Ovary (tissue), 7 donors: ENCODE measurements at regions not wholly inside any gene's neighbourhood (a gene's known extent, or its start where the extent isn't known, plus 50 kb on each side); places are given as distances from the start of the nearest gene placed in this dataset.

Experiments used
- DNase-seq, 5 donors: peaks; one replicate each; pipeline ENCODE4 v3.0.0-alpha.2; 2019 to 2020
- H3K27ac ChIP-seq, 2 donors: fragments of 200-600 bp; one replicate each; pipeline versions ENCODE4 v1.5.1 to v1.8.0; 2019 to 2022
- H3K27me3 ChIP-seq: fragments of 200-600 bp; one replicate; pipeline ENCODE4 v1.8.0; 2022
- H3K36me3 ChIP-seq: fragments of 200-600 bp; sonication (generic); one replicate; pipeline ENCODE4 v1.5.1; 2019
- H3K4me1 ChIP-seq: one replicate; pipeline ENCODE4 v1.8.1; 2013; ENCODE audit warnings: mild to moderate bottlenecking, moderate library complexity; ENCODE audit not compliant: insufficient read depth
- H3K4me3 ChIP-seq: fragments of 200-600 bp; sonication (generic); one replicate; pipeline ENCODE4 v1.5.1; 2017
- H3K9me3 ChIP-seq, 2 donors: fragments of 200-600 bp in 1 of 2; sonication (generic) in 1 of 2; one replicate each; pipeline versions ENCODE4 v1.5.1 to v1.8.1; 2013 to 2019; ENCODE audit warnings: mild to moderate bottlenecking in 1 of 2, moderate library complexity in 1 of 2
- CTCF ChIP-seq, 3 donors: fragments of 450-650 bp in 2 of 3; fragments of 200-600 bp in 1 of 3; IDR thresholded peaks; one replicate each; pipeline versions ENCODE4 v1.5.1 to v1.8.0; 2016 to 2022; ENCODE audit warnings: antibody characterized with exemption in 3 of 3, mild to moderate bottlenecking in 1 of 3
- EP300 ChIP-seq: sonication (generic); formaldehyde crosslinking; IDR thresholded peaks from one replicate; pipeline ENCODE4 v1.6.1; 2017; ENCODE audit warnings: antibody characterized with exemption
- POLR2A ChIP-seq: fragments of 450-650 bp; IDR thresholded peaks from one replicate; pipeline ENCODE4 v1.6.1; 2017; ENCODE audit warnings: antibody characterized with exemption, mild to moderate bottlenecking, moderate library complexity
- WGBS, 3 donors: extraction: QIAGEN DNeasy Blood & Tissue Kit in 1 of 3; methylation state at CpG; one replicate each; pipeline versions ENCODE4 v1.1.5 to v1.1.7; 2013 to 2017; 5-methylcytosine and 5-hydroxymethylcytosine counted together
- intact Hi-C, 4 donors: fragments of 100-400 bp; cut with DNase I; formaldehyde crosslinking; loops; one replicate each; pipeline versions ENCODE4 v1.11.0 to v1.15.1; 2022 to 2023
- donor health status: DM: no; HTN: no; CAD: no; lungs with moderate emphysema.
- donor health status: DM: no; HTN: no; CAD: no.
- donor health status: Bipolar disorder and iron deficiency.
- donor health status: DM: no; HTN: no; CAD: no.
- donor health status: DM: yes; HTN: yes; CAD: no.

GRCh38 chr15:62641825-62642224 is 400.7 kb upstream of the TPM1 start:
- Histone ChIP-seq H3K4me1 (peaks cover 10% of the 10 kb centered on the region), H3K36me3 (no peaks in the 10 kb centered on the region), H3K4me3 (no peak overlapping the region), H3K27me3 (no peaks in the 10 kb centered on the region), H3K27ac (no peak overlapping the region), H3K9me3 (no peaks in the 10 kb centered on the region)
- 83 to 86% (median 84%) methylated on average over 3 of the region's 3 CpGs for WGBS, 3 donors
- DNase-seq, result no peak
- intact Hi-C loops, result no loop called here
- no peak for TF ChIP-seq POLR2A
- TF ChIP-seq CTCF (IDR thresholded peaks at IDR 0.05), result no peak
- no peak for TF ChIP-seq EP300

GRCh38 chr15:62643572-62643971 is 399.0 kb upstream of the TPM1 start:
- DNase-seq, result no peak
- no peaks in the 10 kb centered on the region for H3K27me3 ChIP-seq
- no peak overlapping the region for H3K4me3 ChIP-seq
- intact Hi-C loops, result no loop called here
- no peaks in the 10 kb centered on the region for H3K36me3 ChIP-seq
- TF ChIP-seq EP300, result no peak
- TF ChIP-seq CTCF (IDR thresholded peaks at IDR 0.05), result no peak
- TF ChIP-seq POLR2A, result no peak
- H3K4me1 ChIP-seq, result peaks cover 10% of the 10 kb centered on the region
- H3K9me3 ChIP-seq, result no peaks in the 10 kb centered on the region
- 95 to 100% (median 98%) methylated on average over 4 of the region's 4 CpGs for WGBS, 3 donors
- no peak overlapping the region for H3K27ac ChIP-seq

GRCh38 chr15:62644216-62644888 is 398.2 kb upstream of the TPM1 start:
- WGBS, 3 donors, result 84 to 88% (median 85%) methylated on average over 7 of the region's 7 CpGs

More at GRCh38 chr15:62644216-62644888, 398.2 kb upstream of the TPM1 start:
- TF ChIP-seq EP300 (no peak), CTCF (IDR thresholded peaks at IDR 0.05) (no peak), POLR2A (no peak)
- H3K4me1 ChIP-seq, result peaks cover 10% of the 10 kb centered on the region
- DNase-seq, result no peak
- no peak overlapping the region for H3K4me3 ChIP-seq
- H3K27ac ChIP-seq, result peak overlapping the region in 1 of 2 donors; percentile 2
- H3K36me3 ChIP-seq, result no peaks in the 10 kb centered on the region
- no peaks in the 10 kb centered on the region for H3K27me3 ChIP-seq
- no peaks in the 10 kb centered on the region for H3K9me3 ChIP-seq
- intact Hi-C loops, result no loop called here
